ENCODE measurements at regions not wholly inside any gene's neighbourhood (a gene's known extent, or its start where the extent isn't known, plus 50 kb on each side); places are given as distances from the start of the nearest gene placed in this dataset.
"Not testable (repeated sequence)": the region's sequence is repeated elsewhere in the genome, so short reads cannot be mapped to it uniquely, and the experiment has no call there.

DNA sequence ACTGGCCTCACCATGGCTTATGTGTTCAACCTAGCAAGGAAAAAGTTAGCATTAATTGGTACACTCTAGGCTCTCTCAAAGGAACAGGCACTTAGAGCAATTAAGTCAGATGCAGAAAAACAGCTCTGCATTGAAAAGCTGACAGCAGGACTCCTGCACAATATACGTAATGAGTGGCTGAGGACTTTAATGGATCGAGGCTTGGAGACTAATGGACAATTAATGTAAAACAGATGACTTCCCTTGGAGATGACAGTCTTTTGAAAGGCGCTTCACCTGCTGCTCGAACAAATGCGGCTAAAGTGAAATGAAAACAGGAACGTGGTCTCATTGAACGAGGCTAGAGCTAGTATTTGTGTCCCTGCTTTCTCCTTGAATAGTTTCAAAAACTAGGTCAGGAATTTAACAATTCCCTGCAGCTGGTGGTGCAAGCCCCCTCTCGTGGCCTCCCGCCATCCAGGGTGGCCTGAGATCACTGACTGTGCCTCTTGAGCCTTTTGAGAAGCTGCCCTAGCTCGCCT lies 137.1 kb downstream of the ELOVL4 start:
- no peak for DNase-seq (ENCODE audit: low spot score)

- DNase-seq (ENCODE audit: low spot score) = no peak
Observed at GRCh38 chr6:79808921-79809320, 138.4 kb downstream of the ELOVL4 start.

DNA sequence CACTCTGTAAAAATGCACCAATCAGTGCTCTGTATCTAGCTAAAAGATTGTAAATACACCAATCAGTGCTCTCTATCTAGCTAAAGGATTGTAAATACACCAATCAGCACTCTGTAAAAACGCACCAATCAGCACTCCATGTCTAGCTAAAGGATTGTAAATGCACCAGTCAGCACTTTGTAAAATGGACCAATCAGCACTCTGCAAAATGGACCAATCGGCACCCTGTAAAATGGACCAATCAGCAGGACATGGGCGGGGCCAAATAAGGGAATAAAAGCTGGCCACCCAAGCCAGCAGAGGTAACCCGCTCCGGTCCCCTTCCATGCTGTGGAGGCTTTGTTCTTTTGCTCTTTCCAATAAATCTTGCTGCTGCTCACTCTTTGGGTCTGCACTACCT lies 140.7 kb downstream of the ELOVL4 start:
- not testable (repeated sequence) for DNase-seq (ENCODE audit: low spot score)

DNA sequence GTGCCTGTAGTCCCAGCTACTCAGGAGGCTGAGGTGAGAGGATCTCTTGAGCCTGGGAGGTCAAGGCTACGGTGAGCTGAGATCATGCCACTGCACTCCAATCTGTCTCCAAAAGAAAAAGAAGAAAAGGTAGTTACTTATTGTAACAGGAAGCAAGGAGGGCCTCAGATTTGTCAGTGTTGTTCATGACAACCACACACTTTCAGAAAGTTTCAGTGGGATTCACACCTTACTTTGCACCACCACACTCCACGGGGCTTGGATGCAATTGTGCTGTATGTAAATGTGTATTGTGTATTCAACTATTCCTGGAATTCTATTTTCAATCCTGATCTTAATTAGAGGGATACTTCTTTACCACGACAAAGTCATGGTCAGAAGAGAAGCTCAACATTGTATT lies 142.6 kb downstream of the ELOVL4 start:
- DNase-seq (ENCODE audit: low spot score) = no peak

DNA sequence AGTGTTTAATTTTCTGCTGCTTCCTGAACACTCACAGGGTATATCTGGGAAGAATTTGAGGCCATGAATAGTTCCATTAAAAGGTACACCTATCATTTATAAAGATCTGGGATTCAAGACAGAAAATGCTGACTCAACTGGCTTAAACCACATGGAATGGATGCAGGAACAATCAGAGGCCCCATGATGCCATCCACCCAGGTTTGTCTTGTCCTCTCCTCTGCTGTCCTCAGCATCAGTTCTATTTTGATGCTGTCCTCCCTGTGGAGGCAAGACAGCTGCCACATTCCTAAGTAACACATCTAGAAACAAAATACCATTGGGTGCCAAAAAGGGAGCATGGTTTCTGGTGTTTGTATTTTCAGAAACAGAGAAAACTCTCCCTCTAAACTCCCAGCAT lies 143.4 kb downstream of the ELOVL4 start:
- no peak for DNase-seq (ENCODE audit: low spot score)

GRCh38 chr6:79802657-79803300 lies 144.6 kb downstream of the ELOVL4 start:
- no peak for DNase-seq (ENCODE audit: low spot score)

- no peak for DNase-seq (ENCODE audit: low spot score)
Observed at GRCh38 chr6:79801362-79801761, 146.0 kb downstream of the ELOVL4 start.

- no peak for DNase-seq (ENCODE audit: low spot score)
Observed at GRCh38 chr6:79798841-79799240, 148.5 kb downstream of the ELOVL4 start.

DNA sequence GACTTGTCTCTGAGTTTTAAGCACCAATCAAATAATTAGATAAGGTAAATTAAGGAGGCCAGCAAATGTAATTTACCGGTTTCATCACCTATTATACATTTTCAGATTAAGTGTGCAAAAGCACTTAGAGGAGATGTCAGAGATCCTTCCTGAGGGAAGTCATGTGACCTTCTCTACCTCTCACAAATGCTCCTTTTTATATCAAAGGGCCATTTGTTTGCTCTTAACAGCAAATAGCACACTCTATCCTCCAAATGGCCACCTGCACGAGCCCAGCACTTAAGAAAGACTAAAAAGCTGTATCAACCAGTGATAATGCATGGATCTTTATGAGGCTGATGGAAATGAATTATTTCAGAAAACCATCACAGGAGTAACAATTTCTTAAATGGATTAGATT lies 149.4 kb downstream of the ELOVL4 start:
- DNase-seq (ENCODE audit: low spot score) = no peak

DNA sequence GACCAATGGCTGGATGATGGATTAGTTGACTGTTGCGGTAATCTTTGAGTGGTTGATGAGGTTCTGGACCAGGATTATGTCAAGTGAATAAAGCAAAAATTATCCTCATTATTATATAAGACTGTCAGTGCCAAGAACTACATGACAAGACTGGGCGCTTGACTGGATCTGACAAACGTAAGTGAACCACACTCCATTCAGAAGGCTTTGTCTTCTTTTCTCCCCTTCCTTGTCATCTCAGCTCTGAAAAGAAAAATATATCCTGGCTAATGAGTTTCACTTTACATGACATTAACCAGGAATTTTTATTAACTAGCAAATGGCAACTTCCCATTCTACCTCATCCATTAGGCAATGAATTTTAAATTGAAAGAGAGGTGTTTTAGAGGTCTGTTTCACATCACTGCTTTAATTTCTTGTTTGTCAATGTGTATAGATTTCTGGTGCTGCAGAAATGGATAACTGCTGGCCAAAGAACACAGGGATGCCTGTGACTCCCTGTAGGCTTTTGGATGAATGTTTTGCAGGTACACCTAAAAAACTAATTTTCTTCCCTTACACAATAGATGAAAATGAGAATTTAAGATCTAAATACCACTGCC lies 150.1 kb downstream of the ELOVL4 start:
- no peak for DNase-seq (ENCODE audit: low spot score)

DNA sequence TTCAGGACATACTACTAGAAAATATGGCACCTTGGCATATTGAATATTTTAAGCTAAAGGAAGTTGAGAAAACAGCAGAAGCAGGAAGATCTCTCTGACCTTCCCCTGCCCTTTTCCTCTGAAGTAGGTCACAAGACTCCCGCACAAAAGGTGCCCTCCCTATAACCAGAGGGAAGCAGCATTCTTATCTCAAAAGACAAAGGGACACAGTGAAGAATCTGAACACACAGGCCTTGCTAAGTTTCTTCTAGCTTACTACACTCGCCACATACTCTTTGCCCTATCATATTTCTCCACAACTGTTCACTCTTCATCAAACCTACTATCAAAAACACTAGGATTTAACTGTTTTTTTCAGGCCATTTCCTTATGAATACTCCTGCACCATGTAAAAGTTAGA lies 151.2 kb downstream of the ELOVL4 start:
- DNase-seq (ENCODE audit: low spot score) = no peak

- no peak for DNase-seq (ENCODE audit: low spot score)
Observed at GRCh38 chr6:79789896-79790295, 157.5 kb downstream of the ELOVL4 start.

DNA sequence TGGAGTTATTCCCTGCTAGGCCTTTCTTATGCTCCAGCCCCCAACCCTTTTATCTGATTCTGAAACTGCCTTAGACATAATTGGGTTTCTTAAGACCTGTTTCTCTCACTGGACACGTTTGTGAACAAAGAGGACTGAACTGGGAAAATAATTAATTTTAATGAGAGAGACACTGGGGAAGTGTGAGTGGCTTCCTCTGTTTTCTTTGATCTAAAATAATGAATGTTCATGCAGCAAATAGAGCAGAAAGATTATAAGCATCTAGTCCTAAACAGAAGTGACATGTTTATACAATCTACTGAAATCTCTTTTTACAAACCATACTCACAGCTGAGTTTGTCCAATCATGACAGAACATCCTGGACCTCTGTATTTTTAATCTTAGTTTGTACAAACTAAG lies 157.6 kb downstream of the SH3BGRL2 start:
- no peak for DNase-seq (ENCODE audit: low spot score)

GRCh38 chr6:79787626-79788025 lies 156.5 kb downstream of the SH3BGRL2 start:
- DNase-seq (ENCODE audit: low spot score) = no peak

GRCh38 chr6:79784395-79784753 lies 153.2 kb downstream of the SH3BGRL2 start:
- DNase-seq (ENCODE audit: low spot score) = no peak

DNA sequence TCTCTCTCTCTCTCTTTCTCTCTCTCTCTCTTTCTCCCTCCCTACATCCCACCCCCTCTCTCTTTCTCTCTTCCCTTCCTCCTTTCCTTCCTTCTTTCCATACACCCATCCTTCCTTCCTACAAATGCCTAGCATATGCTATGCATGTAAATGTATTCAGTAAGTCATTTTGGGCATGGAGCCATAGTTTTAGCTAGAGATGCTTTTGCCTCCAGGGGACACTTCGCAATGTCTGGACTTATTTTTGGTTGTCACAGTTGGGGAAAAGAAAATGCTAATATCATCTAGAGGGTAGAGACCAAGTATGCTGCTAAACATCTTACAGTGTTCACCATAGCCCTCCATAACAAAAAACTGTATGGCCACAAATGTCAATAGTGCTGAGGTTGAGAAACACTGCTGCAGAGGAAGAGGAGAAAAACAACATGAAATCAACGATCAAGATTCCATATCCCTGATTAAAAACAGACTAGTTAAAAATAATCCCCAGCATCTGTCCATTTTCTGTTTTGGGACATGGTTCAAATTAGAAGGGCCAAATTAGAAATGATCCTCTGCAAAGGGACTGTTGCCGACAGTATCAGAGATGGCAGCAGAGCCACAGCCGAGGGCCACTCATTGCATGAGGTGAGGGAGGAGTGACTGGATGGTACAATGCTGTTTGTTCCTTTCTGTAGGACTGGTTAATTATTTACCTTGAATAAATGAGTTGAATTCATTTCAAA lies 152.7 kb downstream of the SH3BGRL2 start:
- DNase-seq (ENCODE audit: low spot score) = no peak

- DNase-seq (ENCODE audit: low spot score) = no peak
Observed at GRCh38 chr6:79782792-79783580, 151.9 kb downstream of the SH3BGRL2 start.

- DNase-seq (ENCODE audit: low spot score) = no peak
Observed at GRCh38 chr6:79781916-79782315, 150.8 kb downstream of the SH3BGRL2 start.

DNA sequence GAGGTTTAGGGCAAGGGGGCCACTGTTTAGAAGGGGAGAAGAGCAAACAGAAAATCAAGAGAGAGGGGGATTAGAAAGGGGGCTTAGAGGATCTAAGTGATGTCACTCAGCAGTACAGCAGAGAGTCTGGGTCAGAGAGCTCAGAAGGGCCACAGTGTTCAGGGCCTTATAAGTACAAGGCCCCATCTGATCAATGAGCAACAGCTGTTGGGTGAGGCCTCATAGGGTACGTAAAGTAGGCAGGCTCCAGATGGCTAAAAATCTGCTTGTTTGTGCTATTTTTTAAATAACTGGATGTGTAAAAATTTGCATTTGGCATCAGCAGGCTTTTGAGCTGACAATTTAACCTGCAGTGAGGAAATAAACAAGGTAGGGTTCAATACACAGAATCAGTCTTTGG lies 149.8 kb downstream of the SH3BGRL2 start:
- DNase-seq (ENCODE audit: low spot score) = no peak

DNA sequence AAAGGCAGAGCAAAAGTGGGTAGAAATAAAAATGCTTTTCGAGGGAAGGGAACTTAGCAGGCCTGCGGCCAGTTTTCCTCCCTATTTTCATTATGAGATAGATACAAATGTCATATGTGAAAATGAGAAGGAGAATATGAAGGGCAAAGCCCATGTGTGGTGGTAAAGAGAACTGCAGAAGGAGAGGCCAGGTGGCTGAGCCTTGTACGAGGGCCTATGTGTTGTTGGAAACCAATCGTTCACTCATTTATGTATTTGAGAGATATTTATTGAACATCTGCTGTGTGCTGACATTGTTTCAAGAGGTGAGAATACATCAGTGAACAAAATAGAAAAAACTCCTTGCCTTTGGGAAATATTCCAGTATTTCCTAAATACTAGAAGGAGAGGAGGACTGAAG lies 147.7 kb downstream of the SH3BGRL2 start:
- no peak for DNase-seq (ENCODE audit: low spot score)

DNA sequence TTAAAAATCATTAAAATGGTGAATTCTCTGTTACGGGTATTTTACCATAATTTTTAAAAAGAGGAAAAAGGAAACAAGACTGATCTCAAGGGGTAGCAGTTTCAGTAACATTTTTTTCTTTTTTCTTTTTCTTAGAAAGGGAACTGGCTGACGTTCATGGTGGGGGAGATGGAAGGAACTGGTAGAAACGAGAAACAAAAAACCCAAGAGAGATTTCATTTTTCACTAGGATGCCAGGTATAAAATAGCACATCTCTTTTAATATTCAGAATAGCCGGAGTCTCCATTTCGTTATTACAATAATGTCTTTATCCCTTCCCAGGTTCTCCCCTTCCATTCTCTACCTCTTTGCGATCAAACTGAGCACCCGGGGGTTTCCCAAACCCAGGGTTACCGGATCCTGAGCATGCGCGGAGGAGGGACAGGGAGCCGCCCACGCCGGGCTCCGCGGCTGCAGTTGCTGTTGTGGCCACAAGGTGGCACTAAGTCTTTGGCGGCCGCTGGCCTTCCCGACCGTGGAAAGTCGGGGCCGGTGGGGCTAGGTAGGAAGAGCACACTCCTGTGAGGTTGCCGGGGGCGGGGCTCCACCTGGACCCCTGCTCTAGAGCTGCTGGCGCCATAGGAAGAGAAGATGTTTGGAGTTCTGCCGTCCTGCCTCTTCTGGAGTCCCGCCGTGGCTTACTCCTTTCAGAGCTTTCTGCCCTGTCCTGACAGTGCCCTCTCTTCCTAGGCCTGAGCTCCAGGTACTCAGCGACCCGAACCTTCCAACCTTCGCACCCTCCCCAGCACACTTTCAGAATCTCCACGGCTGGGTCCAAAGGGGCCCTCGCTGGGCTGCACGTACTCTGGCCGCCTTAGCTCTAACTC lies 146.8 kb downstream of the SH3BGRL2 start:
- peak; percentile 96 for DNase-seq (ENCODE audit: low spot score)

- DNase-seq (ENCODE audit: low spot score) = no peak
Observed at GRCh38 chr6:79776076-79776475, 144.9 kb downstream of the SH3BGRL2 start.
